Activated CD8-positive, alpha-beta T cell treated with anti-CD3 and anti-CD28 coated beads for 36 hours (primary cell): ENCODE measurements at regions not wholly inside any gene's neighbourhood (a gene's known extent, or its start where the extent isn't known, plus 50 kb on each side); places are given as distances from the start of the nearest gene placed in this dataset.

ENCODE experiments used
- ATAC-seq: fragments of 200-7000 bp; cut with Tn5 transposase; one replicate; pipeline ENCODE4 v1.10.0; 2021; ENCODE audit warnings: mild to moderate bottlenecking, moderate library complexity
- CTCF ChIA-PET: fragments of 350-600 bp; sonication (Branson Sonifier 250); formaldehyde crosslinking; loops from one replicate; lab custom pipeline; 2021; ENCODE audit warnings: antibody characterized with exemption; lab: Charles Lee
- POLR2A ChIA-PET: fragments of 350-600 bp; sonication (Branson Sonifier 250); formaldehyde crosslinking; loops from one replicate; lab custom pipeline; 2021; ENCODE audit warnings: antibody characterized with exemption; lab: Charles Lee
- DNase-seq: peaks from one replicate; pipeline ENCODE4 v3.0.0-alpha.2; 2020
- H3K27ac Mint-ChIP-seq: one replicate; pipeline ENCODE4 v1.8.0; 2021; ENCODE audit warnings: mild to moderate bottlenecking, mixed read lengths
- H3K27me3 Mint-ChIP-seq: one replicate; pipeline ENCODE4 v1.8.0; 2021; ENCODE audit warnings: mixed read lengths
- H3K36me3 Mint-ChIP-seq: one replicate; pipeline ENCODE4 v1.8.0; 2021; ENCODE audit warnings: low read depth, mixed read lengths
- H3K4me1 Mint-ChIP-seq: one replicate; pipeline ENCODE4 v1.8.0; 2021; ENCODE audit warnings: low read depth, mixed read lengths
- H3K4me3 Mint-ChIP-seq: one replicate; pipeline ENCODE4 v1.8.0; 2021; ENCODE audit warnings: mild to moderate bottlenecking, moderate library complexity, mixed read lengths
- H3K9me3 Mint-ChIP-seq: one replicate; pipeline ENCODE4 v1.8.0; 2021; ENCODE audit warnings: mixed read lengths
- CTCF ChIP-seq: fragments of 200-600 bp; IDR thresholded peaks from one replicate; pipeline ENCODE4 v1.8.0; 2022; ENCODE audit warnings: antibody characterized with exemption, mild to moderate bottlenecking
- intact Hi-C: fragments of 100-400 bp; cut with micrococcal nuclease; formaldehyde crosslinking; loops from one replicate; pipeline ENCODE4 v1.10.0; 2022

- Mint-ChIP-seq H3K9me3 (peaks cover 4% of the 10 kb centered on the region), H3K4me1 (no peaks in the 10 kb centered on the region), H3K4me3 (no peak overlapping the region), H3K36me3 (no peaks in the 10 kb centered on the region), H3K27me3 (no peaks in the 10 kb centered on the region), H3K27ac (no peak overlapping the region)
- ATAC-seq, result no peak
- POLR2A ChIA-PET, result no interaction called here
- intact Hi-C loops, result no loop called here
- CTCF ChIA-PET, result interaction anchor here (1.1 kb wide), 1 partner anchor 17 kb away, joined by 3 read pairs; no protein-coding TSS in a partner anchor
- DNase-seq, result no peak
- TF ChIP-seq CTCF, result no peak
Observed at GRCh38 chr5:153168241-153168640, 322.2 kb upstream of the GRIA1 start.

DNA sequence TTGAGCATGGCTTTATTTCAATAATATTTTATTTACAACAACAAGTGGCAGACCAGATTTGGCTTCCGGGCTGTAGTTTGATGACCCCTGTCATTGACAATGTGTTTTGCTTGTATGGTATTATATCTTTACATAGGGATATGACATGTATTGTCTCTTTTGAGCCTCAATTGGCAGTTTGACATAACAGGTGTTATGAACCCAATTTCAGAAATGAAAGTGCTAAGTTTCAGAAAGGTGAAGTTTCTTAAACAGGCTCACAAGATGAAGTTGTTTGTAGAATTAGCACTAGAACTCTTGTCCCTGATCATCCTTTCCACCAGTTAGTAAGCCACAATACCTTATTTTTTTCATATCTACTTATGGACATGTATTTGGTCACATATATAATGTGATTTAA, 303.0 kb upstream of the GRIA1 start:
- Mint-ChIP-seq H3K36me3 (no peaks in the 10 kb centered on the region), H3K9me3 (peaks cover 12% of the 10 kb centered on the region), H3K27ac (no peak overlapping the region), H3K4me3 (no peak overlapping the region), H3K4me1 (no peaks in the 10 kb centered on the region), H3K27me3 (no peaks in the 10 kb centered on the region)
- CTCF ChIA-PET, result no interaction called here
- intact Hi-C loops, result no loop called here
- POLR2A ChIA-PET, result no interaction called here
- TF ChIP-seq CTCF, result no peak
- ATAC-seq (no peak), DNase-seq (no peak)

DNA sequence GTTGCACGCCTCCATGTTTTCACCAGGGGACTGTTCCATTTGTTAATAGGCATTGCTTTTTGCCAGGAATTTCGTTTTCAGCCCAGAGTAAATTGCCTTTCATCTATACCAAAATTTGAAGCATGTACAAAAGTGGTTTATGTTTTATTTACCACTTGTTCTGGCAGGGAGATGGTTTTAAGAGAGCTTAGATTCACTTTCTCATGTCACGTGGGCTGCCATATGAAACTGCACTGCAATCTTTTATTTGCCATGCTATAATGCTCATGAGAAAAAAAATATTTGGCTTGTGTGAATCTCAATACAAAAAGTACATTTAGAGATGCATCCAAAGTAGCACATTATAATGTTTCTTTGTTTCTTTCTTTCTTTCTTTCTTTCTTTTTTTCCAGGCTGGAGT, 284.1 kb upstream of the GRIA1 start:
- Mint-ChIP-seq H3K36me3 (no peaks in the 10 kb centered on the region), H3K4me3 (no peak overlapping the region), H3K4me1 (no peaks in the 10 kb centered on the region), H3K27ac (no peak overlapping the region), H3K27me3 (no peaks in the 10 kb centered on the region), H3K9me3 (peaks cover 4% of the 10 kb centered on the region)
- DNase-seq (no peak), ATAC-seq (no peak)
- no peak for TF ChIP-seq CTCF
- intact Hi-C loops, result no loop called here
- ChIA-PET CTCF (no interaction called here), POLR2A (no interaction called here)

- no peak overlapping the region for H3K4me3 Mint-ChIP-seq
- ChIA-PET CTCF (no interaction called here), POLR2A (no interaction called here)
- DNase-seq (no peak), ATAC-seq (no peak)
- H3K27me3 Mint-ChIP-seq, result no peaks in the 10 kb centered on the region
- TF ChIP-seq CTCF, result no peak
- no peaks in the 10 kb centered on the region for H3K36me3 Mint-ChIP-seq
- no peak overlapping the region for H3K27ac Mint-ChIP-seq
- intact Hi-C loops, result no loop called here
- H3K4me1 Mint-ChIP-seq, result no peaks in the 10 kb centered on the region
- peaks cover 4% of the 10 kb centered on the region for H3K9me3 Mint-ChIP-seq
Observed at GRCh38 chr5:153209016-153209415, 281.5 kb upstream of the GRIA1 start.

DNA sequence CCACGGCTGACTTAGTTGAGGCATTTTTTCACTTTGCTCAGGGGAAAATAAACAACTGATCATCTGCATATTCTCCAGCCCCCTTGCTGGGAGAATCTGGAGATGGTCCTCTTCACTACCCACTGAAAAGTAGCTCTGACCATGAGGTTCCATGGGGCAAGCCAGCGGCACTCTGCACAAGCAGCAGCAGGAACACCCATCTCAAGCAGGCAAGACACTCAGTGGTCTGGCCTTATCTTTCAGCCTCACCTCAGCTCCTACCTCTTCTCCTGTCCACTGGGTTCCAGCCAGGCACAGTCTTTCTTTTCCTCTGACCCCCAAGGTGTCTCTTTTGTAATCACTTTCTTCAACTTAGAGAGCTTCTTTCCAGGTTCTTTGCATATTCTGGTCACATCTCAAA, 280.8 kb upstream of the GRIA1 start:
- no peaks in the 10 kb centered on the region for H3K36me3 Mint-ChIP-seq
- H3K4me3 Mint-ChIP-seq, result no peak overlapping the region
- peaks cover 4% of the 10 kb centered on the region for H3K9me3 Mint-ChIP-seq
- no peak for TF ChIP-seq CTCF
- ATAC-seq (no peak), DNase-seq (no peak)
- POLR2A ChIA-PET, result no interaction called here
- intact Hi-C loops, result no loop called here
- H3K4me1 Mint-ChIP-seq, result no peaks in the 10 kb centered on the region
- CTCF ChIA-PET, result no interaction called here
- H3K27me3 Mint-ChIP-seq, result no peaks in the 10 kb centered on the region
- no peak overlapping the region for H3K27ac Mint-ChIP-seq
